ENCODE measurements at regions not wholly inside any gene's neighbourhood (a gene's known extent, or its start where the extent isn't known, plus 50 kb on each side); places are given as distances from the start of the nearest gene placed in this dataset.
A peak's percentile ranks its signal among the peaks of the same experiment; 100 is the strongest.

DNA sequence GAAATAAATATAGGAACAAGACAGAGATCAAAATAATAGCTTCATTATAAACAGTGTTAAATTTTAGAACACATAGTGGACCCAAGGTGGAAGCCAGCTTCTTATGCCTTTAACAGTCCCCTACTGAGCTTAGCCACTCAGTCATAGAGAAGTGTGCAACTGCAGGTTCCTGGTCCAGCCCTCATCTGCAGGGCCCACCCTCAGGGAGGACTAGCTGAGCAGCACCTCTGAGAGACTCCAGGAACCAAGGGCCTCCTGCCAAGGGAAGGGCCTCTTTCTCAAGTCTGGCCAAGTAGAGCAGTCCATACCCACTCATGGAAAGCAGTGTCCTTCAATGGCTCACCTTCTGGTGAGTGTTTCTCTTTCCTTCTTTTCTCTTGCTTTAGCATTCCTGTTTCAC is 173.7 kb upstream of the PRPS1L1 start:
- DNase-seq = no peak

DNA sequence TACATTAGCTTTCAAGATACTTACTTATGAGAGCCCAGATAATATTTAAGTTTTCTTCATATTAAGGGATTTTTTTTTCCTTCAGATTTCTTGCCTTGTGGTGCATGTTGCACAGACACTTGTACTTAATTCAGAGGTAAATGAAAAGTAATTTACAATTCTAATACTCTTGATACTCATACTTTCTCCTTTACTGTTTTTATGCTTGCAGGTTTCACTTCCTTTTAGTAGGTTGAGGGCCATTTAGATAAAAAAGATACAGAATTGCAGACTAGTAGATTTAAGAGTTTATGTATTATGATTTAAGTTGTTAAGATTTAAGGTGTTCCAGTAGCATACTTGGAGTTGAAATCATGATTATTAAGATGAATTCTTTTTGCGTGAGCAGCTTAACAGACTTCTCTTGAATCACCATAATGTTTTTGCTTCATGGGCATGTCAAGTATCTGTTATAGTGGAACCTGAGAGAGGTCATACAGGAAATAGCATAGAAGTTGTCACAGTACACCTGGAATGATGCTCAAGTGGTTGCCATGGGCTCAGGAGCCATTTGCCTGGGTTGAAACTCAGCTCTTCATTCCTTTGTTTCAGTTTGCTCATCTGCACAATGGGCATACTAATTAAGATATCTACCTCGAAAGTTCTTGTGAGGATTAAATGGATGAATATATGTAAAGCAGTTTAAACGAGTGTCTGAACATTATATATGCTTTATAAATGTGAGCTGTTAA is 174.8 kb upstream of the PRPS1L1 start:
- DNase-seq = no peak

DNA sequence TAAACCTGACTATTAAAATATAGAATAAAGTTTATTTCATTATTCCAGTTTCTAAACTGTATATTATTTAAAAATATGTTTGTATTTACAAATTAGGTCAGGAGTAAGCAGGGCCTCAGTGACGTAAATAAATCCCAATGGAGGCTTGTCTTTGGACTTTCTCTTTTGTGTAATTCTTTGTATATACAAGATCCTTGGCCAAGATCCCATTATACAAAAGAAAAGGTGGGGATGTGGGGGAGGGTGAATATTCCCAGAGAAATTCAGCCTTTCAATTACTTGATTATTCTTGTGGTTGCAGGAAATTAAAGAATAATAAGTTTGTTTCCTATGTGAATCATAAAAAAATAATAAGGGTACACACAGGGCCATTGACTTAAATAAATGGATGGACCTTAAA is 178.7 kb upstream of the PRPS1L1 start:
- no peak for DNase-seq

DNA sequence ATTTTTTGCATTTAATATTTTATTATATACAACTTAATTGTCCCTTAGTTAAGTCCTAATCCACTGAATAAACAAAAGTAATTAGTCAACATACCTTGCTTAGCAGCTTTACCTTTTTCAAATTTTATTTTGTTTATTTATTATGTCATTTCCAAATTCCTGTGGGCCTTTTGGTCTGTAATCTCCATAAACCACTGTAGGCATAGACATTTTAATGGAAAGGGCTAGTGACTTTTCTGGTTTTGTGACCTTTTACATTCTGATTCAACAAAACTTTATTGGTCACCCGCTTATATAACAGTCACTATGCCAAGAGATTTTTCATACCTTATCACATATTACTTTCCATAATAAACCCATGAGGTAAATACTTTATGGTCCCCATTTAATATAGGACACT is 181.3 kb upstream of the PRPS1L1 start:
- DNase-seq = no peak

DNA sequence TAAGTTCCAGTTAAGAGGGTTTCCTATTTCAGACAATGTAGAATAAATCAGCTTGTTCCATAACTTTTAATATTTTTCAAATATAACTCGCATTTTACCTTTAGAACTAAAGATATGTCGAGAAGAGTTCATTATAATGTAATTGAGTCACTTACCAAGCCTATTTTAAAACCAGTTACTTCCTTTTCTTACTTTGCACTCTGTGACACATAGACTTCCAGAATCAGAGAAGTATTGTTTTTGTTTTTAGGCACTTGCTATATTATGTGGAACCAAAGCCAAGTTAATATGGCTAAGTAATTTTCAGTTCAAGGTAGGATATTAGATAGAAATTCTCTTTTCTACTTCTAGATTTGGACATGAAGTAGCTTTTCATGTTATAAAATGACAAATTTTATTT is 182.7 kb upstream of the PRPS1L1 start:
- no peak for DNase-seq

DNA sequence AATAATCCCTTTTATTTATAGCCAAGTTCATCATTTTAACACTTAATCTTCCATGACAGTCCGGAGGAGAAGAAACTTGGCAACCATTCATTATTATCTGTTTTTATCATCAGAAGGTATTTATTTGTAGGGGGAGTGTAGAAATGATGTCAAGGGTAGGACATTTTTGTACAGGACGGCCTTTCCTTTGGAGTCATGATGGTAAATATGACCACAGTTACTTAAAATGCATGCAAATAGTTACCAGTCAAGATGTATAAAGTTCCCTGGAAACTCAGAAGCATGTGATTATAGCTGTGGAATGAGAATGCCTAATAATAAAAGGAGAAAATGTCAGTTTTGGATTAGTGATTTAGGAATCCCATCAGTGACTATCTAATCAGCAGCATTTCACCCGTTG is 183.1 kb upstream of the PRPS1L1 start:
- DNase-seq = no peak

DNA sequence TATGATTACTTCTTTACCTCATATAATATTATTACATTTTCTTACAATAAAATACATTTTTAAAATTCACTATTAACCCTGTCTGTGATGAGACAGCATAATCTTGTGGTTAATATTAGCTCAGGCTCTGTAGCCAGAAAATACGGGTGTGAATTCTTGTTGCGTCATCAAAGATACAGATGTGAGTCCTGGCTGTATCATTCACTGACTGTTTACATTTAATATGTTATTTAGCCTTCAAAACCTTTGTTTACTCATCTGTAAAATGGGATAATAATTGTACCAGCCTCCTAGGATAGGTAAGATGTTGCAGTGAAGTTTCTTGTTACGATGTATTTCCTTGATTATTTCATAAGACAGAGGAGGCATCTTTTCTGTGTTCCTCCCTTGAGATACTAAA is 184.7 kb upstream of the PRPS1L1 start:
- no peak for DNase-seq

DNA sequence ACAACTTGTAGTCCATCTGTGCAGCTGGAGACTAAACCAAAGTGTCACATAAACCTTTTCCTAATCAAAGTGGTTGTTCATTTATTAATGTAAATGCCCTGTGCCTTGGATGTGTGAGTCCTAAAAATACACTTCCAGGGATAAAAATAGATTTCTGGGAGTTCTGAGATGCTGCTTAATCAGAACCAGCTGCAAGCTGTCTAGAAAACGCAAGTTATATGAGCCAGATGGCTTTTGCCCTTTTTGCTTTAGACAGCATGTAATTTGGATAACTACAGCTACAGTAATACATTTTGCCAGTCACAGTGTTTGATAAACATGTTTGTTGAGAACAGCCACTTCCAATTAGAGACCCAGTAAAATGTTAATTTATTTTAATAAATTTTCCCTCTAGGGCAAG is 185.1 kb upstream of the PRPS1L1 start:
- DNase-seq = peak in 1 of 2 experiments; percentile 11

DNA sequence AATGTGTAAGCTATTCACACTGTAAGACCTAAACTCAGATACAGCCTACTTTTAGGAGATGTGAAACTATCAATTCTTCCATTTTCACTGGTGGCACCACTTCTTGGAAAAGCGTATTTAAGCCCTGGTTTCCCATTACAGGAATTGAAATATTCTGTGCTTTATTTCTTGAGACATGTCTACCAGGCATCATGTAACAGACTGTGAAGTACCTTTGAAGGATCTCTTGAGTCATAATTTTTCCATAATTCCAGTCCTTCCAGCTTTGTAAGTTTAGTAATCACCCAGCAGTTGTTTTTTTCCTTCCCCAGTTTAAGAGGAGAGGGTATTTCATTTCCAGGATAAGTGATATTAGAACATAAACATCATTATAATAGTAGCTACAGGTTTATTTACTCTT is 186.0 kb upstream of the PRPS1L1 start:
- DNase-seq = no peak

DNA sequence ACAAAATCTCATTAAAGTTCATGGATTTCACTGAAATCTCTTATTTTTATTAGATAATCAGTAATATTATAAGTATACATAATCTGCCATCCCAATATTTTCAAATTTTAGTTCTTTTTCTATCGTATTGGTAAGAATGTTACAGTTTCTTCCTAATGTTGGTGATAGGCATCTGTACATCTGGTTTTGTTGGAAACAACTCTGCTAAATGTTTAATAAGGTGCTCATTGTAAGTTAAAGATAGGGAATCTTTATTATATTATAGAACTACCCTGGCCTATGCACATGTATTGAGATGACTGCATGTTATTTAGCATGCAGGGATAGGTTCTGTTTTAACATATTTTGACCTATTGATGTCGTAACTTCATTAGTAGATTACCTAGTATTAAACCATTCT is 188.6 kb upstream of the PRPS1L1 start:
- DNase-seq = no peak

DNA sequence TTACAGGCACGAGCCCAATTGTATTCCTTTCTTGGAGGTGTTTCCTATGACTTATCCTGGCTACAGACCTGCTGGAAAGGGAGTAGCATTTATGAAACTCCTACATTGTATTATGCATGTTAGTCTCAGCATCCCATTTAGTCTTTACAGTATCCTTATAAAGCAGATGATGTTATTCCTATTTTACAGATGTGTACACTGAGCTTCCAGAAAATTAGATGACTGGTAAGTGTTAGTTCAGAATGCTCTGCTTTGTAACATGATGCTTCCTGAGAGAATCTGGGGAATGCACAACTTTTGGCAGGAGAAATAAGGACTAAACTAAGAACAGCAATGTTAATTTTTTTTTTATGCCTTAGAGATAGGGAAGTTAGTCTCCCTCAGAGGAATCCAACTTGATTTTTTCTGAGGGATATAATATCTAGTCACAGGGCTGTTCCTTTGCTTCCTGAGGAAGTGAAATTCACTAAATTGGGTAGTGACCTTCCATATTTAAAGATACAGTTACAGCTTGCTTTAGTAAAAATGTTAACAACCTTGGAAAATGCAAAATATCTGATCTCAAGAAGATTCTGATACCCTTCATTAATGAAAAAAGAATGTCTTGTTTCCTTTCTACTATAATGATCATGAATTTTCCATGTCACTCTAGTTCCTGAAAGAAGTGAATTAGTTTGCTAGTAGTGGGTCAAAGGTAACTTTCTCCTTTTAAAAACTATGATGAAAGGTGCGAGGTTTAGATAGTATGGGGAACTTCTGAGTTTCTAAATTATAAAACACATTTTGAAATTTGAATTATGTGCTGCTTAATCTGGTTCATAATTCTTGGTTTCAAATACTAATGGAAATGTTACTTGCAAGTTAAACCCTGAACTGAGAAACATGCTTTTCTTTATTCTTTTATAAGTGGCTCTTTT is 194.0 kb upstream of the PRPS1L1 start:
- DNase-seq = no peak

DNA sequence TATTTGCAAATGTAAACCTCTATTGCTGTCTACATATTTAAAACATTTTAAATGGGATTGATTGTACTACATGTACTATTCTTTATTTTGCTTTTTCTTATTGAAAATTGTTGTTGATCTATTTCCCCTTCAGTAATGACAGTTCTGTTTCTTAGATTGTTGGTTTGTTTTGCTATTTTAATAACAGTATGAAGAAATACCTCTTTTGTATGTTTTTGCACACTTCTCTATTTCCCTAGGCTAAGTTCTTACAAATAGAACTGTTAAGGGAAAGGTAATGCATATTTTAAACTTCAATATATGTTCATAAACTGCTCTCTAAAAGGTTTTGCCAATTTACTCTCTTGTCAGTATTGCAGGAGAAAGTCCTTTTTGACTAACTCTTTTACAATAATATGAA is 195.0 kb upstream of the PRPS1L1 start:
- DNase-seq = no peak

DNA sequence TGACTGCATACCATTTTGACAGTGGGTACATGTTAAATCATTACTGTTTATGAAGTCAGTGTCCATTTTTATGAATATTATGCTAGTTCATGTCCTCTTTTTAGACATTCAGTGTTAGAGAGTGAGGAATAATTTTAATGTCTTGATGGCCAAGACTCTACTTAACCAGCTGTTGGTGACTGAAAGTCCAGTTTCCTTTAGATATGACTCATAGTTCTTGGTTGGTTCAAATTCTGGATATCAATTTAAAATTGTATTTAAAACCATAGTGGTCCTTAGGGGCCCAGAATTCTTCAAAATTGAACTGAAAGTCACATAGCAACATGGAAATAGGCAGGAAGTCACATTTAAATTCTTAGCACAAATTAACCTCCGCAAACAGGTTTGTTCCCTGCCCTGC is 196.5 kb upstream of the PRPS1L1 start:
- no peak for DNase-seq

DNA sequence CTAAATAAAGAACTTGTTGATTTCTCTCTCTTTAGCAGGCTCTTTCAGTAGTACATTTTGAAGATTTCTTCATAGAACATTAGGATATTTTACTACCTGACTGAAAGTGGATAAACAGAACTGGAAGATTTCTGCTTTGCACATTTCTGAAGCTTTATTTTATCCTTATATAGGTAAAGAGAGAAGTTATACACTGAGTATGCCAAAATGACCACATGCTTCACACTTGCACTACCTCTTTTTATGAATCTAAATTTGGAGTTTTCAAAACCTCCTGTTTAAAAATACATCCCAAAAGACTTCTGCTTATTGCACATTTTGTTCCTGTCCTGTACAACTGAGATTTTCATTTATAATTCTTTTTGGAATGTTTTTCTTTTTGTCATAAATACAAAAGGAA is 197.4 kb upstream of the PRPS1L1 start:
- no peak for DNase-seq

DNA sequence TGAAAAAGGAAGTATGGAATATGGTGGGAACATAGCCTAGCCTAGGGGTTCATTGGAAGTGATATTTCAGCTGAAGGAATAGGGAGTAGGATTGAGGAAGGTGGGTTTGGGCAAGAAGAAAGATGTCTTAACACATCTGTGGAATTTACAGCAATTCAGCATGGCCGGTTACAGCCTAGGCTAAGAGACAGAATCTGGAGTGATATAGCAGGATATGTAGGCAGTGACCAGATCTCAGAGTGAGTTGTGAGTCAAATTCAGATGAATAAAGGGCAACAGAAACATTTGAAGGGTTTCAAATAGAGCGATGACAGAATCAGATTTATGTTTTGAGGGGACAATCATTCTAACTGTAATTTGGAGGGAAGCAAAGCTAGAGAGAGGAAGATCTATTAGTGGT is 199.0 kb upstream of the PRPS1L1 start:
- DNase-seq = no peak

DNA sequence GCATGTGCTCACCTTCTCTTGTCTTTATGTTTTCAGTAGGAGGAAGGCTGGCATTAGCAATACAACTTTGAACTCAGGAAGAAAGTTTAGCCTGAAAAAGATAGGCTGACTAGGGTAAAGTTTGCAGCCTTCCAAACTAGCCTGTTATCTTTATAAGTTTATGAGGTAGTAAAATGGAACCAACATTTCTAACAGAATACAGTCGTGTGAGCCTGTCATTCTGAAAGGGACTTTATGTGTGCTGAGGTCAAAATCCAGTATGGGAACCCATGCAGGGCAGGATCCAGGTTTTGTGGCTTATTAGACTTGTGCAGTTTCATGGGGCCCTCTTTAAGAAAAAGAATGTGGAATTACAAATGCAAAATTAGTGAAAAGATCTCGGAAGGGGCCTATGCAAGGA is 201.0 kb upstream of the PRPS1L1 start:
- DNase-seq = no peak

DNA sequence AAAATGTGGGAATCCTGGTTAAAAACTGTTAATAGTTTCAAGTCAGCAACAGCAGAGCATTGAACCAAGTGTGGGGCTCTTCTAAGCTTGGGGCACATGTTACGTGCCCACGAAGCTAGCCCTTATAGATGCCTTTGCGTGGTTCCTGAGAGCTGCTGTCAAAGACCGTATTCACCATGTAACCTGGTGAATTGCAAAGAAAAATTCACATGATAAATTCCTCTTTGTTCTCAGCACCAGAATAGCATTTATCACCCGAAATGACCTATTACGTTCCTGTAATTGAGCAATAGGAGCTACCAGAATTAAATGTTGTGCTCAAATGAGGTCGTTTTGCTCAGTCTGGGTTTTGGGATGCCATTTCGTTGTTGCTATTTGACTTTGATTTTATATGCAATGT is 202.6 kb upstream of the PRPS1L1 start:
- DNase-seq = no peak

DNA sequence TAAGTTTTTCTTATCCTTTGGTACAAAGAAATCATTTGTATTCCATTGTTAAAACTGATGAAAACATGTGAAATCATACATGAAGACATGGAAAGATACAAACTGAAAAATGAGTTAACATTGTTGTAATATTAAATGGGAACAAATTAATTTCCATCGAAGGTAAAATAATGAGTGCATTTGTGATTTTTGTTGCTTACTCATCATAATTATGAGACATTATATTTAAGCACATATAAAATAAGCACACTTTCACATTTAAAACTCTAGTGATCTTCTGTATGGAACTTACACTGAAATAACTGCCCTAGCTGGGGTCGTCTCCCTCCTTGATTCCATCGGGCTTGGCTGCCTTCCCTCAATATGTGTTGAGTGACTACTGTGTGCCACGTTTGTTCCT is 204.2 kb upstream of the PRPS1L1 start:
- no peak for DNase-seq

DNA sequence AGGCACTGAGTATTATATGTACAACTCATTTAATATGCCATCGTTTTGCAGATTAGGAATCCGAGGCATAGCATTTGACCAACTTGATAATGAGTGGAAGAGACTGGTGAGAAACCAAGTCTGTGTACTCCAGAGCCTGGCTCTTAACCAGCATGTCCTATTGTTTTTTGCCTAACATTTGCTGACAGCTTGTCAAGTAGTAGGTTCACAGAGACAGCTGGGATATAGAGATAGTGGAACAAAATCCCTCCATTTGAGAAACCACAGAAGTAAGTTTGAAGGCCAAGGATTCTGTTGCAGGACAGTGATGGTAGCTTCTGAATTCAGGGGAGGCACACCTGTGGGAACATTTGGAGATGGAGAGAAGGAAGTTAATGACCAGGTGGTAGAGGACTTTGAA is 206.9 kb upstream of the PRPS1L1 start:
- no peak for DNase-seq

DNA sequence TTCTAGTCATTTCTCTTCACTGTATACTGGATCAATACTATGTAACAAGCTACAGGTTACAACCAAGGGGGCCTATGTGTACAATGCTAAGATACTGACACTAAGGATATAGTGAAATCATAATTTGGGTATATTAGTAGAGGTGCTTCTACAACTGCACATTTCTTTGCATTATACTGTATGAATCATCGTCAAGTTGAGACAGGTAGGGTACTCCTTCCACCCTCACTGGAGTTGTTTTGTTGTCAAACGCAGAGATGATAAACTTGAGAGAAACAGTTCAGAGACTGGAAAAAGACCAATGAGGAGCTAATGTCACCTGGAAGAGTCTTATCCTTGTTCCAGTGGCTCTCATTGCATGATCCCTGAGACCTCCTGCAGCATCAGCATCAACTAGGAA is 208.2 kb upstream of the PRPS1L1 start:
- no peak for DNase-seq

DNA sequence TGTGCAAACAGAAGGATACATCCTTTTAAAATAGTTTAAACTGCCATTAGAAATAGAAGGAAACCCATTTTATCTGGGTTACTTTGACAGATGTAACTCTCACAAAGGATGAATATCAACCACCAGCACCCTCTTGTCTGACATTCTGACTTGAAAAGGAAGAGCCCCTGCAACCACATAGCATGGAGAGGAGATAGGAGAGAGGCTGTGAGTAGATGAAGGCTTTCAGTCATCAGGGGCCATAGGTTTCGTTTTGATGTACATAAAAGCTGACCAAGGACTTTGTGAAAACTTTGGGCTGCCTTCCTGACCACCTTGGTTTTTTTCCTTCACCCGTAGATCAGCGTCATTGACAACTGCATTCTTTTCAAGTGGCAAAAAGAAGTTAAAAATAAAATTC is 211.6 kb upstream of the PRPS1L1 start:
- DNase-seq = no peak

DNA sequence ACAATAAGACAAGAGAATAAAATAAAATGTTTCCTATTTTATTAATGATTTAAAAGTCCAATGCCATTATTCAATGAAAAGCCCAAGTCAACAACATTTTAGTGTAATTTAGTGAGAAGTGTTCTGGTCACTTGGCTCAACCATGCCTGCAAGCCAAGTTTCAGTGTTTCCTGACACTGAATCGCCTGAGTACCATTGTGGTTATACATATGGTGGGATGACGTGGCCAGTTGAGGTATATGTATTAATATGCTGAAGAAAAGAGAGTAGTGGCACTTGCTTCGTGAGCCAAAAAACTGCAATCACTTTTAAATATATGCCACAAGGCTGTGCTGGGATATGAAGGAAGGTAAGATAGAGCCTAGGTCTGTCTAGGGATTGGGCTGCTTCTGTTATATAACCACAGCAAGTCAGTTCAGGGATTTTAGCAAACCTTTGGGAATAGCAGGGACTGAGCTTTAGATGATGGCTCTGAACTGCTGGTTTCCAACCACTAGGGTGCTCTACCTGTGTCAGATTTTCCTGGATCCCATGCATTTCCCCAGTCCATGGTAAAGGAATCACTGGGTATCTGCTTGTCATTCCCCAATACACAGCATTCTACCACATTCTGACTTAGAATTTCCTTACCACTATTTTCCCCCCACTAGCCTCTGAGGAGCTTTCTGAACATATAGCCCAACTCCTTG is 214.0 kb upstream of the PRPS1L1 start:
- DNase-seq = peak in 1 of 2 experiments; percentile 1

DNA sequence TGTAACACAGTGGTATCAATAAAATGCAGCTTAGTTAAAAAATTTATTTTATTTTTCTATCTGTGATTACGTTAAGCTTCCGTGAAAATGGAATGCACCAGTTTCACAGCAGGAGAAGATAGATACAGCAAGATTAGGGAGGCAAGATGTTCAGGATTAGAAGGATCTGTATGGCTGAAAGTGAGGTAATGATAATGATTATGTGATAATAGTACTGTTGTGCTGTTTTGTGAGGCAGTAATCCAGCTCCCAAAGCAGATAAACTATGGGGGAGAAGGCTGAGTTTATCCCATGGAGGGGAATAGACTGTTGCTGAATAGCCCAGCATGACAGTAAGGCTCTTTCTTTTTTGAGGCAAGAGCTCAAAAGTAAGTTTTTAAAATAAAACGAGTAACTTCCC is 216.1 kb upstream of the PRPS1L1 start:
- no peak for DNase-seq

DNA sequence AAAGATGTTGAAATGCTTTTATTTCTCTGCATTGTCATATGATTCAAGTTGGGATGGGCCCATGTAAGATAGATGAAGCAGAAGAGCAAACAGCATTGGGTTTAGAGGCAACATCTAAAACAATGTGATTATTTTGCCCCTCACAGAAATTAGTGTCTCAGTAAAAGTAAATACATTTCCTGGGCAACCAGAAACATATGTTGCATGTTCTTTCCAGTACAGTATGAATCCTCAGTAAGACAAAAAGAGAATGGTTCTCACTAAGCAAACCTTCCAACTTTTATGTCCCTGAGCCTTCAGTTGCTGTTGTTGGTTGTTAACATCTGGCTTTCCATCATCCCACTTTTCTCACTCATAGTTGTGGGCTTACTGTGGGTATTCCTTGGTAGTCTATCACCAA is 222.5 kb upstream of the PRPS1L1 start:
- no peak for DNase-seq
